Gastrocnemius medialis (tissue), 4 donors: ENCODE measurements at regions not wholly inside any gene's neighbourhood (a gene's known extent, or its start where the extent isn't known, plus 50 kb on each side); places are given as distances from the start of the nearest gene placed in this dataset.
"Not testable (repeated sequence)": the region's sequence is repeated elsewhere in the genome, so short reads cannot be mapped to it uniquely, and the experiment has no call there.

Experiments
- ATAC-seq, 2 donors: fragments of 150-250 bp; one replicate each; pipeline ENCODE4 v1.9.1; 2016
- DNase-seq, 2 donors: peaks; one replicate each; pipeline ENCODE4 v3.0.0-alpha.2; 2019
- H3K27ac ChIP-seq, 4 donors: fragments of 200-600 bp; sonication (generic); 1 replicate in 1 of 4; 2 replicates in 3 of 4; pipeline ENCODE4 v1.5.1; 2016 to 2018; ENCODE audit warnings: mild to moderate bottlenecking in 2 of 4, moderate library complexity in 1 of 4
- H3K27me3 ChIP-seq, 3 donors: fragments of 200-600 bp; sonication (generic) in 2 of 3; 1 replicate in 1 of 3; 2 replicates in 2 of 3; pipeline versions ENCODE4 v1.5.1 to v1.6.0; 2016 to 2019; ENCODE audit warnings: mild to moderate bottlenecking in 1 of 3, moderate library complexity in 1 of 3
- H3K36me3 ChIP-seq, 2 donors: fragments of 200-600 bp; sonication (generic) in 1 of 2; one replicate each; pipeline ENCODE4 v1.5.1; 2017 to 2018
- H3K4me1 ChIP-seq, 2 donors: fragments of 200-600 bp; sonication (generic) in 1 of 2; one replicate each; pipeline ENCODE4 v1.5.1; 2016 to 2017; ENCODE audit warnings: mild to moderate bottlenecking in 2 of 2
- H3K4me3 ChIP-seq, 4 donors: fragments of 200-600 bp; sonication (generic) in 3 of 4; 1 replicate in 1 of 4; 2 replicates in 3 of 4; pipeline ENCODE4 v1.5.1; 2016 to 2019; ENCODE audit warnings: mild to moderate bottlenecking in 2 of 4
- H3K9me3 ChIP-seq, 3 donors: fragments of 200-600 bp; sonication (generic) in 2 of 3; 1 replicate in 1 of 3; 2 replicates in 2 of 3; pipeline ENCODE4 v1.5.1; 2016 to 2019
- CTCF ChIP-seq, 5 experiments: fragments of 450-650 bp in 3 of 5; fragments of 200-600 bp in 2 of 5; sonication (generic) in 2 of 5; IDR thresholded peaks in 4 of 5; conservative IDR thresholded peaks in 1 of 5; 1 replicate in 4 of 5; 2 replicates in 1 of 5; pipeline ENCODE4 v1.5.1; 2016 to 2019; ENCODE audit warnings: antibody characterized with exemption in 5 of 5, mild to moderate bottlenecking in 3 of 5, moderate library complexity in 3 of 5
- POLR2A ChIP-seq, 2 donors: fragments of 450-650 bp; IDR thresholded peaks; one replicate each; pipeline ENCODE4 v1.6.1; 2017; ENCODE audit warnings: antibody characterized with exemption in 2 of 2, mild to moderate bottlenecking in 2 of 2, moderate library complexity in 2 of 2
- in situ Hi-C, 4 donors: fragments of 200-750 bp; cut with MboI; loops; one replicate each; pipeline versions ENCODE4 v1.15.0 to v1.8.0; 2017; ENCODE audit warnings: low sequenced_read_pairs in 4 of 4
- intact Hi-C: fragments of 100-400 bp; cut with DNase I; formaldehyde crosslinking; loops from one replicate; pipeline ENCODE4 v1.15.1; 2023; ENCODE audit warnings: low total_unique reads

DNA sequence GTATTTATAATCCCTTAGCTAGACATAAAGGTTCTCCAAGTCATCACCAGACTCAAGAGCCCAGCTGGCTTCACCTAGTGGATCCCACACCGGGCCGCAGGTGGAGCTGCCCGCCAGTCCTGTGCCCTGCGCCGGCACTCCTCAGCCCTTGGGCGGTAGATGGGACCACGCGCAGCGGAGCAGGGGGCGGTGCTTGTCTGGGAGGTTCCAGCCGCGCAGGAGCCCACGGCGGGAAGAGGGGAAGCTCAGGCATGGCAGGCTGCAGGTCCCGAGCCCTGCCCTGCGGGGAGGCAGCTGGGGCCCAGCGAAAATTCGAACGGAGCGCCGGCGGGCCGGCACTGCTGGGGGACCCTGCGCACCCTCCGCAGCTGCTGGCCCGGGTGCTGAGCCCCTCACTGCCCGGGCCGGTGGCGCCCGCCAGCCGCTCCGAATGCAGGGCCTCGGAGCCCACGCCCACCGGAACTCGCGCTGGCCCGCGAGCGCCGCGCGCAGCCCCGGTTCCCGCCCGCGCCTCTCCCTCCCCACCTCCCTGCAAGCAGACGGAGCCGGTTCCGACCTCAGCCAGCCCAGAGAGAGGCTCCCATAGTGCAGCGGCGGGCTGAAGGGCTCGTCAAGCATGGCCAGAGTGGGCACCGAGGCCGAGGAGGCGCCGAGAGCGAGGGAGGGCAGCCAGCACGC, 675.6 kb downstream of the REEP3 start:
- no peak for TF ChIP-seq POLR2A (IDR thresholded peaks at IDR 0.05)
- no peak for TF ChIP-seq CTCF (IDR thresholded peaks at IDR 0.05 in 4 of 5, conservative IDR thresholded peaks at IDR 0.05 in 1 of 5)
- ATAC-seq: no peak

GRCh38 chr10:64201936-64202335, 680.7 kb downstream of the REEP3 start:
- DNase-seq: no peak
- H3K27me3 ChIP-seq: no peaks in the 10 kb centered on the region
- intact Hi-C loops: no loop called here
- TF ChIP-seq POLR2A (IDR thresholded peaks at IDR 0.05) (no peak), CTCF (IDR thresholded peaks at IDR 0.05 in 4 of 5, conservative IDR thresholded peaks at IDR 0.05 in 1 of 5) (no peak)
- no peak overlapping the region for H3K27ac ChIP-seq
- H3K36me3 ChIP-seq: no peaks in the 10 kb centered on the region
- H3K4me1 ChIP-seq: no peaks in the 10 kb centered on the region
- no peaks in the 10 kb centered on the region for H3K9me3 ChIP-seq
- H3K4me3 ChIP-seq: no peak overlapping the region
- no peak for ATAC-seq
- in situ Hi-C loops: no loop called here

More for the DNA sequence above, 675.6 kb downstream of the REEP3 start:
- no peak overlapping the region for H3K27ac ChIP-seq
- no peak overlapping the region for H3K4me3 ChIP-seq
- H3K27me3 ChIP-seq: no peaks in the 10 kb centered on the region
- intact Hi-C loops (no loop called here), in situ Hi-C loops (no loop called here)
- no peak for DNase-seq
- no peaks in the 10 kb centered on the region for H3K36me3 ChIP-seq
- H3K9me3 ChIP-seq: no peaks in the 10 kb centered on the region
- no peaks in the 10 kb centered on the region for H3K4me1 ChIP-seq

DNA sequence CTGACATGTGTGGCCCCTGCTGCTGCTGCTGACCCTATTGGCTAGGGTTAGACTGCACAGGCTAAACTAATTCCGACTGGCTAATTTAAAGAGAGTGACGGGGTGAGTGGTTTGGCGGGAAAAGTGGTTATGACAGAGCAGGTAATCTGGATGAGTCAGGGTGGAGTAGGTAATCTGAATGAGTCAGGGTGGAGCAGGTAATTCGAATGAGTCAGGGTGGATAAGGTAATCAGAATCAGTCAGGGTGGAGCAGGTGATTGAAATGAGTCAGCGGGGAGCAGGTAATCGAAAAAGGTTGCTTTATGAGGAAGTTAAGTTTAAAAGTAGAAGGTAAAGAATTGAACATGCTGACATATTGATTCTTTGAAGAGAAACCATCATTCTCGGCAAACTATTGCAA, 683.3 kb downstream of the REEP3 start:
- H3K36me3 ChIP-seq, in situ Hi-C loops, H3K4me1 ChIP-seq, H3K9me3 ChIP-seq, H3K4me3 ChIP-seq, DNase-seq, H3K27me3 ChIP-seq, ATAC-seq, intact Hi-C loops, H3K27ac ChIP-seq: not testable (repeated sequence)

DNA sequence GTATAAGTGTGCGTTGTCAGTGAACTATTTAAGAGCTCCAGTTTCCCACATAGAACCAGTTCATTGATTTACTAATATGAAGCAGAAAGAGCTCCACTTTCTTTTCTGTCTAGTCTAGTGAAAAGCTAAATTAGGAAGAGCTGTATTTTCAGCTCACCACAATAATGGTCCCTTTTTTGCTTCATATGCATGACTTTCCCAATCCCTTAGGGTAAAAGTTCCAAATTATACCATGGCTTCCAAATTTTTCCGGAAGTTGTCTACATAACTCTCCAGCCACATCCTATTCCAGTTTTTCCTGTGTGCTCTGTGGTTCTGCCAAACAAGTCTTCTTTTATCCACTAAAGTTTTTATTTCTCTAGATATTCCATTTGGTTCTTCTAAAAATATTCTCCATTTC, 685.2 kb downstream of the REEP3 start:
- H3K36me3 ChIP-seq: no peaks in the 10 kb centered on the region
- H3K4me1 ChIP-seq: no peaks in the 10 kb centered on the region
- intact Hi-C loops: no loop called here
- no peak overlapping the region for H3K4me3 ChIP-seq
- in situ Hi-C loops: no loop called here
- DNase-seq (no peak), ATAC-seq (no peak)
- no peak for TF ChIP-seq CTCF (IDR thresholded peaks at IDR 0.05 in 4 of 5, conservative IDR thresholded peaks at IDR 0.05 in 1 of 5)
- no peak for TF ChIP-seq POLR2A (IDR thresholded peaks at IDR 0.05)
- peaks cover 0 to 6% (median 0%) of the 10 kb centered on the region in 3 donors for H3K9me3 ChIP-seq
- H3K27me3 ChIP-seq: no peaks in the 10 kb centered on the region
- no peak overlapping the region for H3K27ac ChIP-seq

DNA sequence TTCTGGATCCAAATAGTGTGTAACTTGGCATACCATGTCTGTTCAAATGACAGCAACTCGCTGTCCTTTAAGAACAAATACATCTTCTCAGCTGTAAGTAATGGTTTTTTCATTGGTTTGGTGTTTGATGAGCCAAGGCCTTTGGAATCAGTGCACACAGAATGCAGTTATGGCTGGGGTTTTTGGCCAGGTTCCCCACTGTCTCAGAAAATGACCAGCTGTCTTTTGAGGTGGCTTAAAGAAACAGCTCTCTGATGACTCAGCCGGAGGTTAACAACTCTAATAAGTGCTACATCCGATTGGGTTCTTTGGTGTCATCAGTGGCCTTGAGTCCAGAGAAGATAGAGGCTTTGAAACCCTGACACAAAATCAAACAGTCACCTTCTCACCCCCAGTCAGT, 688.4 kb downstream of the REEP3 start:
- H3K27me3 ChIP-seq: no peaks in the 10 kb centered on the region
- no peak overlapping the region for H3K27ac ChIP-seq
- H3K4me3 ChIP-seq: no peak overlapping the region
- peaks cover 0 to 6% (median 0%) of the 10 kb centered on the region in 3 donors for H3K9me3 ChIP-seq
- no peaks in the 10 kb centered on the region for H3K36me3 ChIP-seq
- DNase-seq: no peak
- in situ Hi-C loops (no loop called here), intact Hi-C loops (no loop called here)
- ATAC-seq: no peak
- no peaks in the 10 kb centered on the region for H3K4me1 ChIP-seq
- TF ChIP-seq POLR2A (IDR thresholded peaks at IDR 0.05) (no peak), CTCF (IDR thresholded peaks at IDR 0.05 in 4 of 5, conservative IDR thresholded peaks at IDR 0.05 in 1 of 5) (no peak)
